ENCODE measurements at regions not wholly inside any gene's neighbourhood (a gene's known extent, or its start where the extent isn't known, plus 50 kb on each side); places are given as distances from the start of the nearest gene placed in this dataset.

DNA sequence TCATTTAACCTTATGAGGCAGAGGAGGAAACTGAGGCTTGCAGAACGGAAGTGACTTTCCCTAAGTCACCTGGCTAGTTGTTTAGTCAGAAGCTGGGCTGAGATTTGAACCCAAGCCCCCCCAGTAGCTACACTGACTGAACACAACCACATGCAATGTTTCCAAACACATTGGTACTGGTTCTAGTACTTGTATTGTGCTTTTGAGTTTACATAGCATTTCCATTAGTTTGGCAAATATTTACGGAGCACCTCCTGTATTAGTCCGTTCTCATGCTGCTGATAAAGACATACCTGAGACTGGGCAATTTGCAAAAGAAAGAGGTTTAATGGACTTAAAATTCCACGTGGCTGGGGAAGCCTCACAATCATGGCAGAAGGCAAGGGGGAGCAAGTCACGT is 56.3 kb upstream of the ITGA11 start:
- TF ChIP-seq RFX5 (IDR thresholded peaks at IDR 0.05): no peak
- TF ChIP-seq CHD2 (IDR thresholded peaks at IDR 0.05; ENCODE audit: low read length, partially characterized antibody): no peak
